C4-2B (cell line): ENCODE measurements at regions not wholly inside any gene's neighbourhood (a gene's known extent, or its start where the extent isn't known, plus 50 kb on each side); places are given as distances from the start of the nearest gene placed in this dataset.

ENCODE experiments used
- ZFX ChIP-seq: fragments of 450-650 bp; IDR thresholded peaks from 2 replicates; pipeline ENCODE4 v1.6.1; 2017
- TF ChIP-seq, protein P1 (sequence below): fragments of 450-650 bp; conservative IDR thresholded peaks from 2 replicates; pipeline ENCODE4 v1.5.1; 2017; ENCODE audit warnings: mild to moderate bottlenecking

DNA sequence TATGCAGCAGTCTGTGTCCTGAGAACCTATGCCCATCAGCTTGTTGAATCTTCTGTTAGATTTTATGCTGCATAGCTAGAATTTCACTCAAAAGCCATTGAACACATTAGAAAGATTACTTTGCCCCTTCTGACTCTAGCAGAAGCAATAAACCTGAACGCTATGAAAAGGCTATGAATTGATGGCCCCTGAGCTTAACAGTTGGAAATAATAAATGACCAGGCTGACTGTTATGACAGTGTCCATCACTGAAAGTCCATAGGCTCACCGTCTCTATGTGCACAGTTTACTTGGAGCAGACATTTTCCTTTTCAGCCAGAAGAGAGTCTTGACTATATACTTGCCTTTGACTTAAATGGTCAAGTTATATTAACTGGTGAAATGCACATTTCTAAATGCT, 1618.8 kb upstream of the ACVR2A start:
- TF ChIP-seq, protein P1, sequence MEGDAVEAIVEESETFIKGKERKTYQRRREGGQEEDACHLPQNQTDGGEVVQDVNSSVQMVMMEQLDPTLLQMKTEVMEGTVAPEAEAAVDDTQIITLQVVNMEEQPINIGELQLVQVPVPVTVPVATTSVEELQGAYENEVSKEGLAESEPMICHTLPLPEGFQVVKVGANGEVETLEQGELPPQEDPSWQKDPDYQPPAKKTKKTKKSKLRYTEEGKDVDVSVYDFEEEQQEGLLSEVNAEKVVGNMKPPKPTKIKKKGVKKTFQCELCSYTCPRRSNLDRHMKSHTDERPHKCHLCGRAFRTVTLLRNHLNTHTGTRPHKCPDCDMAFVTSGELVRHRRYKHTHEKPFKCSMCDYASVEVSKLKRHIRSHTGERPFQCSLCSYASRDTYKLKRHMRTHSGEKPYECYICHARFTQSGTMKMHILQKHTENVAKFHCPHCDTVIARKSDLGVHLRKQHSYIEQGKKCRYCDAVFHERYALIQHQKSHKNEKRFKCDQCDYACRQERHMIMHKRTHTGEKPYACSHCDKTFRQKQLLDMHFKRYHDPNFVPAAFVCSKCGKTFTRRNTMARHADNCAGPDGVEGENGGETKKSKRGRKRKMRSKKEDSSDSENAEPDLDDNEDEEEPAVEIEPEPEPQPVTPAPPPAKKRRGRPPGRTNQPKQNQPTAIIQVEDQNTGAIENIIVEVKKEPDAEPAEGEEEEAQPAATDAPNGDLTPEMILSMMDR = no peak
- TF ChIP-seq ZFX = no peak
